Neural progenitor cell (in vitro differentiated cells): ENCODE measurements at regions not wholly inside any gene's neighbourhood (a gene's known extent, or its start where the extent isn't known, plus 50 kb on each side); places are given as distances from the start of the nearest gene placed in this dataset.

Experiments used
- DNase-seq: peaks from one replicate; pipeline ENCODE4 v3.0.0-alpha.2; 2016; ENCODE audit warnings: low spot score
- H2AFZ ChIP-seq: fragments of 200-600 bp; sonication (generic); replicated peaks from 2 replicates; pipeline ENCODE4 v1.6.1; 2016; ENCODE audit warnings: antibody characterized with exemption
- H3F3A ChIP-seq: fragments of 200-600 bp; sonication (generic); 2 replicates; pipeline ENCODE4 v1.6.1; 2016; ENCODE audit warnings: antibody characterized with exemption, low read depth
- H3K27ac ChIP-seq: fragments of 200-600 bp; sonication (generic); 2 replicates; pipeline ENCODE4 v1.5.1; 2016; ENCODE audit warnings: mild to moderate bottlenecking
- H3K27me3 ChIP-seq: fragments of 200-600 bp; sonication (generic); 2 replicates; pipeline ENCODE4 v1.6.1; 2016; ENCODE audit warnings: mild to moderate bottlenecking, moderate library complexity
- H3K36me3 ChIP-seq: fragments of 200-600 bp; sonication (generic); 2 replicates; pipeline ENCODE4 v1.5.1; 2016
- H3K4me1 ChIP-seq: fragments of 200-600 bp; sonication (generic); 2 replicates; pipeline ENCODE4 v1.6.1; 2016; ENCODE audit warnings: mixed run types
- H3K4me2 ChIP-seq: fragments of 200-600 bp; sonication (generic); 2 replicates; pipeline ENCODE4 v1.6.1; 2016
- H3K4me3 ChIP-seq: fragments of 200-600 bp; sonication (generic); 2 replicates; pipeline ENCODE4 v1.5.1; 2016
- H3K79me2 ChIP-seq: fragments of 200-600 bp; sonication (generic); 2 replicates; pipeline ENCODE4 v1.6.1; 2016; ENCODE audit warnings: low read depth
- H3K9ac ChIP-seq: fragments of 200-600 bp; sonication (generic); 2 replicates; pipeline ENCODE4 v1.6.1; 2016
- H3K9me3 ChIP-seq: fragments of 200-600 bp; sonication (generic); 2 replicates; pipeline ENCODE4 v1.5.1; 2016; ENCODE audit warnings: low read depth
- H4K20me1 ChIP-seq: fragments of 200-600 bp; sonication (generic); 2 replicates; pipeline ENCODE4 v1.6.1; 2016; ENCODE audit warnings: low read depth
- H3K27ac Mint-ChIP-seq: 3 replicates; pipeline ENCODE4 v1.8.0; 2021; ENCODE audit warnings: mixed read lengths
- H3K27me3 Mint-ChIP-seq: 2 replicates; pipeline ENCODE4 v1.8.0; 2022; ENCODE audit warnings: low read depth, mild to moderate bottlenecking, inconsistent platforms, moderate library complexity, mixed read lengths; ENCODE audit not compliant: insufficient read depth
- H3K36me3 Mint-ChIP-seq: 3 replicates; pipeline ENCODE4 v1.8.0; 2021; ENCODE audit warnings: mixed read lengths
- H3K4me1 Mint-ChIP-seq: 3 replicates; pipeline ENCODE4 v1.8.0; 2021; ENCODE audit warnings: mixed read lengths
- H3K4me3 Mint-ChIP-seq: 3 replicates; pipeline ENCODE4 v1.8.0; 2021; ENCODE audit warnings: mild to moderate bottlenecking, moderate library complexity, mixed read lengths
- H3K9me3 Mint-ChIP-seq: 3 replicates; pipeline ENCODE4 v1.8.0; 2020; ENCODE audit warnings: mixed read lengths
- EZH2 ChIP-seq: fragments of 200-600 bp; sonication (generic); IDR thresholded peaks from 2 replicates; pipeline ENCODE4 v1.6.1; 2017; ENCODE audit warnings: antibody characterized with exemption, mild to moderate bottlenecking, moderate library complexity
- EZH2phosphoT487 ChIP-seq: fragments of 200-600 bp; sonication (generic); IDR thresholded peaks from 2 replicates; pipeline ENCODE4 v1.6.1; 2017; ENCODE audit warnings: antibody characterized with exemption
- TF ChIP-seq, protein P1 (sequence below): fragments of 200-600 bp; sonication (generic); IDR thresholded peaks from 2 replicates; pipeline ENCODE4 v1.5.1; 2017; ENCODE audit warnings: antibody characterized with exemption, mild to moderate bottlenecking

DNA sequence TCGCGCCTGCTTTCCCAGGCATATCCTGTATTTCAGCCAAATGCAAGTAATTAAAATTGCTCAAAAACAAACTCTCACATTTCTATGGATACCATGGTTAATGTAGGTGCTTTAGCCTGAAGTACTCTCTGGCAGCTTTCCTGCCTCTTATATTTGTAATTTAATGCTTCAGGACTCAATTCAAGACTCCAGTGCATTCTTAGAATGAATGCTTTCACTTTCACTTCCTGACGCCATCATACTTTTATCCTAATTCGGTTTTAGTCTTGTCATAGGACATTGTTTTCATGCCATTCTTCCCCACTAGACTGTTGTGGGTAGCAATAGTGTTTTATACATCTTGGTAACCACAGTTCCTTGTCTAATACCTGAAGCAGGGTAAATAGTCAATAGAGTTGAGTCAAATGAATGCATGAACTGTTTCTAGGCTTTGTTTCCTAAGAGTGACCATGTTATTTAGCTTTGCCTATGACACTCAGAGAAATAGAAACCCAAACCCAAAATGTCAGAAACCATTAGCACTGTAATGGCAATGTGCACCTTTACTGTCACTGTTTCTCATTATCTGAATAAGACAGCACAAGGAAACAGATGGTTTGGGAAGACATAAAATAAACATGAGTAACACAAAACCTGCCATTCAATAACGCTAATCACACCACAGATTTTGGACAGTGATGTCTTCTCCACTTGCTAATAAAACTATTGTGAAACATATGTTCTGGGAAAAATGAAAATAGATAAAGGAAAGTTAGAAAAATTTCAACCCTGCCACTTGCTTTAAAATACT is 705.5 kb downstream of the CDH11 start:
- H3K36me3 Mint-ChIP-seq, result peaks cover 2% of the 10 kb centered on the region
- no peak overlapping the region for H3K9ac ChIP-seq
- no peaks in the 10 kb centered on the region for H3K27me3 ChIP-seq
- H3K4me1 Mint-ChIP-seq, result no peaks in the 10 kb centered on the region
- no peaks in the 10 kb centered on the region for H3F3A ChIP-seq
- H3K9me3 ChIP-seq, result no peaks in the 10 kb centered on the region
- H3K27me3 Mint-ChIP-seq, result no peaks in the 10 kb centered on the region
- H3K4me3 Mint-ChIP-seq, result no peak overlapping the region
- H2AFZ ChIP-seq, result no peak overlapping the region
- TF ChIP-seq EZH2 (no peak), EZH2phosphoT487 (no peak)
- TF ChIP-seq, protein P1, sequence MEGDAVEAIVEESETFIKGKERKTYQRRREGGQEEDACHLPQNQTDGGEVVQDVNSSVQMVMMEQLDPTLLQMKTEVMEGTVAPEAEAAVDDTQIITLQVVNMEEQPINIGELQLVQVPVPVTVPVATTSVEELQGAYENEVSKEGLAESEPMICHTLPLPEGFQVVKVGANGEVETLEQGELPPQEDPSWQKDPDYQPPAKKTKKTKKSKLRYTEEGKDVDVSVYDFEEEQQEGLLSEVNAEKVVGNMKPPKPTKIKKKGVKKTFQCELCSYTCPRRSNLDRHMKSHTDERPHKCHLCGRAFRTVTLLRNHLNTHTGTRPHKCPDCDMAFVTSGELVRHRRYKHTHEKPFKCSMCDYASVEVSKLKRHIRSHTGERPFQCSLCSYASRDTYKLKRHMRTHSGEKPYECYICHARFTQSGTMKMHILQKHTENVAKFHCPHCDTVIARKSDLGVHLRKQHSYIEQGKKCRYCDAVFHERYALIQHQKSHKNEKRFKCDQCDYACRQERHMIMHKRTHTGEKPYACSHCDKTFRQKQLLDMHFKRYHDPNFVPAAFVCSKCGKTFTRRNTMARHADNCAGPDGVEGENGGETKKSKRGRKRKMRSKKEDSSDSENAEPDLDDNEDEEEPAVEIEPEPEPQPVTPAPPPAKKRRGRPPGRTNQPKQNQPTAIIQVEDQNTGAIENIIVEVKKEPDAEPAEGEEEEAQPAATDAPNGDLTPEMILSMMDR, result no peak
- no peak for DNase-seq
- no peaks in the 10 kb centered on the region for H3K4me1 ChIP-seq
- H3K4me3 ChIP-seq, result no peak overlapping the region
- H3K27ac Mint-ChIP-seq, result no peak overlapping the region
- H3K27ac ChIP-seq, result no peak overlapping the region
- H3K9me3 Mint-ChIP-seq, result peaks cover 6% of the 10 kb centered on the region
- no peaks in the 10 kb centered on the region for H3K36me3 ChIP-seq
- no peaks in the 10 kb centered on the region for H3K79me2 ChIP-seq
- H3K4me2 ChIP-seq, result no peak overlapping the region
- no peaks in the 10 kb centered on the region for H4K20me1 ChIP-seq

DNA sequence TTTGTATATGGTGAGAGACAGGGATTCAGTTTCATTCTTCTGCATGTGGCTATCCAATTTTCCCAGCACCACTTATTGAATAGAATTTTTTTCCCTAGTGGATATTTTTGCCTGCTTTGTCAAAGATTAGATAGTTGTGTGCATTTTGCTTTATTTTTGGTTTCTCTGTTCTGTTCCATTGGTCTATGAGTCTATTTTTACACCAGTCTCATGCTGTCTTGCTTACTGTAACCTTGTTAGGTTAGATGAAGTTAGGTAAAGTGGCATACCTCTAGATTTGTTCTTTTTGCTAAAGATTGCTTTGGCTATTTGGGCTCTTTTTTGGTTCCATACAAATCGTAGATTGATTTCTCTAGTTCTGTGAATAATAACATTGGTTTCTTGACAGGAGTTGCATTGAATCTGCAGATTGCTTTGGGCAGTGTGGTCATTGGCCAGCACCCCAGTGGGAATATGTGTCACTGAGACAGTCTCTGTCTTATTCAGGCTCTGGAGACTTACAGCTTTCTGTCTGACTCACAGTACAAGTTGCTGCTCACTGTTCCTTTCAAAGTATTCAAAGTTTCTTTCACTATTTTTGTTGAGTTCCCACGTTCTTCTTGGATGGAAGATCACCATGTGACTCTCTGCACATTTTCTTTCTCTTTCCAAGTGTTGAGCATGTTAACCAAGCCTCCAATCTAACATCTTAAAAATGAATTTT is 709.1 kb downstream of the CDH11 start:
- TF ChIP-seq, protein P1, result no peak
- no peak for TF ChIP-seq EZH2phosphoT487
- no peak for TF ChIP-seq EZH2
- H3F3A ChIP-seq, result no peaks in the 10 kb centered on the region
- H3K4me1 ChIP-seq, result no peaks in the 10 kb centered on the region
- DNase-seq, result no peak
- no peak overlapping the region for H3K27ac ChIP-seq
- H3K4me2 ChIP-seq, result no peak overlapping the region
- H3K36me3 Mint-ChIP-seq, result peaks cover 2% of the 10 kb centered on the region
- no peaks in the 10 kb centered on the region for H3K9me3 ChIP-seq
- no peak overlapping the region for H3K4me3 ChIP-seq
- H3K27me3 Mint-ChIP-seq, result no peaks in the 10 kb centered on the region
- no peak overlapping the region for H3K27ac Mint-ChIP-seq
- no peak overlapping the region for H3K4me3 Mint-ChIP-seq
- no peaks in the 10 kb centered on the region for H3K36me3 ChIP-seq
- no peaks in the 10 kb centered on the region for H3K79me2 ChIP-seq
- no peak overlapping the region for H2AFZ ChIP-seq
- H4K20me1 ChIP-seq, result no peaks in the 10 kb centered on the region
- no peak overlapping the region for H3K9ac ChIP-seq
- H3K9me3 Mint-ChIP-seq, result peaks cover 6% of the 10 kb centered on the region
- H3K27me3 ChIP-seq, result no peaks in the 10 kb centered on the region
- no peaks in the 10 kb centered on the region for H3K4me1 Mint-ChIP-seq

- Histone ChIP-seq H3K4me3 (no peak overlapping the region), H4K20me1 (no peaks in the 10 kb centered on the region), H3K27me3 (no peaks in the 10 kb centered on the region), H3F3A (no peaks in the 10 kb centered on the region), H3K9me3 (no peaks in the 10 kb centered on the region), H2AFZ (no peak overlapping the region), H3K4me2 (no peak overlapping the region), H3K4me1 (peaks cover 9% of the 10 kb centered on the region), H3K79me2 (no peaks in the 10 kb centered on the region), H3K36me3 (no peaks in the 10 kb centered on the region), H3K27ac (no peak overlapping the region), H3K9ac (no peak overlapping the region)
- Mint-ChIP-seq H3K4me3 (no peak overlapping the region), H3K9me3 (peaks cover 6% of the 10 kb centered on the region), H3K27ac (no peak overlapping the region), H3K36me3 (peaks cover 2% of the 10 kb centered on the region), H3K4me1 (peaks cover 12% of the 10 kb centered on the region), H3K27me3 (peaks cover 3% of the 10 kb centered on the region)
- no peak for DNase-seq
- TF ChIP-seq, protein P1, result no peak
- TF ChIP-seq EZH2phosphoT487 (no peak), EZH2 (no peak)
These were observed 711.6 kb downstream of the CDH11 start for GRCh38 chr16:64410306-64410705.
